K562 (cell line): ENCODE measurements at regions not wholly inside any gene's neighbourhood (a gene's known extent, or its start where the extent isn't known, plus 50 kb on each side); places are given as distances from the start of the nearest gene placed in this dataset.

Experiments
- ATAC-seq: fragments of 200-7000 bp; cut with Tn5 transposase; 3 replicates; pipeline ENCODE4 v1.9.1; 2020; ENCODE audit warnings: moderate library complexity
- BruUV-seq: library from RNA; stranded (reverse); fragments of 400-500 nt; replicated peaks from 2 replicates; lab custom pipeline; 2021; lab: Mats Ljungman, UMichigan
- CTCF ChIA-PET: fragments of 300-600 bp; formaldehyde crosslinking; extraction: SDS; loops from one replicate; lab custom pipeline; 2021; ENCODE audit warnings: low intra/inter-chr PET ratio; lab: Yijun Ruan, JAX
- POLR2A ChIA-PET: fragments of 300-600, 350-650 bp; sonication (Branson Sonifier 250); formaldehyde crosslinking; extraction: SDS; loops from one replicate; lab custom pipeline; 2021; ENCODE audit warnings: antibody characterized with exemption, inconsistent platforms; lab: Yijun Ruan, JAX
- DNase-seq, 4 experiments: peaks; one replicate each; pipeline versions ENCODE4 v3.0.0 to v3.0.0-alpha.2; 2011 to 2018; ENCODE audit warnings: low spot score in 3 of 4, mixed read lengths in 3 of 4; ENCODE audit errors: extremely low read depth in 1 of 4
- FAIRE-seq: peaks from 2 replicates; lab custom pipeline; 2011; peaks lifted over from hg19 to GRCh38; lab: Jason Lieb, UNC
- H2AFZ ChIP-seq: 2 replicates; pipeline ENCODE4 v1.6.0; 2011; ENCODE audit warnings: low read depth, low read length, control low read depth, inconsistent platforms
- H3K27ac ChIP-seq: fragments of 200-600 bp; 3 replicates; pipeline ENCODE4 v1.8.0; 2011; ENCODE audit warnings: low read depth, mild to moderate bottlenecking, control low read depth, inconsistent platforms, low read length, moderate library complexity, mixed read lengths; ENCODE audit errors: extremely low read depth
- H3K27me3 ChIP-seq, 2 experiments: fragments of 300-600 bp in 1 of 2; 2 replicates in 1 of 2; 3 replicates in 1 of 2; pipeline versions ENCODE4 v1.6.0 to v1.8.0; 2011; ENCODE audit warnings: inconsistent platforms in 2 of 2, low read length in 2 of 2, mild to moderate bottlenecking in 1 of 2, mixed read lengths in 1 of 2, moderate library complexity in 1 of 2; ENCODE audit not compliant: control insufficient read depth in 2 of 2, insufficient read depth in 2 of 2
- H3K36me3 ChIP-seq: fragments of 300-600 bp; 3 replicates; pipeline ENCODE4 v1.8.0; 2011; ENCODE audit warnings: mild to moderate bottlenecking, low read length, inconsistent platforms; ENCODE audit not compliant: control insufficient read depth, insufficient read depth
- H3K4me1 ChIP-seq, 2 experiments: fragments of 200-600 bp in 1 of 2; replicated peaks in 1 of 2; 2 replicates in 1 of 2; 3 replicates in 1 of 2; pipeline versions ENCODE4 v1.5.1 to v1.8.0; 2011; ENCODE audit warnings: inconsistent platforms in 2 of 2, low read length in 2 of 2, mild to moderate bottlenecking in 1 of 2, mixed read lengths in 1 of 2, moderate library complexity in 1 of 2; ENCODE audit not compliant: control insufficient read depth in 2 of 2, insufficient read depth in 2 of 2
- H3K4me2 ChIP-seq: 2 replicates; pipeline ENCODE4 v1.6.1; 2011; ENCODE audit warnings: low read length, control low read depth, inconsistent platforms, mixed read lengths; ENCODE audit not compliant: insufficient read depth
- H3K4me3 ChIP-seq: fragments of 200-600 bp; sonication (generic), shearing (Covaris generic); 2 replicates; pipeline ENCODE4 v1.5.1; 2016; ENCODE audit warnings: control low read depth, inconsistent platforms
- H3K79me2 ChIP-seq: fragments of 200-600 bp; 3 replicates; pipeline ENCODE4 v1.8.0; 2011; ENCODE audit warnings: low read length, inconsistent platforms; ENCODE audit not compliant: control insufficient read depth, insufficient read depth
- H3K9ac ChIP-seq, 2 experiments: 2 replicates each; pipeline versions ENCODE4 v1.6.0 to v1.6.1; 2011; ENCODE audit warnings: low read depth in 2 of 2, low read length in 2 of 2, control low read depth in 1 of 2, inconsistent platforms in 1 of 2, mild to moderate bottlenecking in 1 of 2, mixed read lengths in 1 of 2; ENCODE audit not compliant: insufficient read depth in 1 of 2
- H3K9me1 ChIP-seq: one replicate; pipeline ENCODE4 v1.6.0; 2011; ENCODE audit warnings: inconsistent platforms, mild to moderate bottlenecking, low read length, moderate library complexity; ENCODE audit not compliant: control insufficient read depth, insufficient read depth
- H3K9me3 ChIP-seq: replicated peaks from 2 replicates; pipeline ENCODE4 v1.5.1; 2011; ENCODE audit warnings: low read depth, low read length, inconsistent platforms; ENCODE audit not compliant: control insufficient read depth, insufficient read depth
- H4K20me1 ChIP-seq: replicated peaks from 2 replicates; pipeline ENCODE4 v1.6.1; 2011; ENCODE audit warnings: low read length, inconsistent platforms, mixed read lengths; ENCODE audit not compliant: control insufficient read depth, insufficient read depth
- CHD1 ChIP-seq: fragments of 200-600 bp; sonication (generic); IDR thresholded peaks from one replicate; pipeline ENCODE4 v1.6.1; 2012; ENCODE audit warnings: mild to moderate bottlenecking, moderate library complexity, low read length, inconsistent platforms
- CSDE1 ChIP-seq, 2 experiments: fragments of 450-650 bp; IDR thresholded peaks; 2 replicates each; pipeline ENCODE4 v1.6.1; 2016; ENCODE audit warnings: mild to moderate bottlenecking in 1 of 2
- E2F3 ChIP-seq: fragments of 250-450 bp; sonication (Bioruptor Pico); IDR thresholded peaks from 2 replicates; pipeline ENCODE4 v1.4.0; 2020; ENCODE audit warnings: mild to moderate bottlenecking
- EGR1 ChIP-seq: fragments of 450-650 bp; conservative IDR thresholded peaks from 2 replicates; pipeline ENCODE4 v1.6.1; 2017; ENCODE audit warnings: mild to moderate bottlenecking
- HLTF ChIP-seq: fragments of 450-650 bp; IDR thresholded peaks from 2 replicates; pipeline ENCODE4 v1.6.1; 2016
- HNRNPLL ChIP-seq: fragments of 200-400 bp; formaldehyde crosslinking; IDR thresholded peaks from 2 replicates; pipeline ENCODE4 v1.6.1; 2017; ENCODE audit warnings: low read length, low read depth, mild to moderate bottlenecking; ENCODE audit not compliant: poor library complexity, severe bottlenecking
- HOMEZ ChIP-seq: fragments of 250-450 bp; sonication (Bioruptor Pico); IDR thresholded peaks from 2 replicates; pipeline ENCODE4 v1.4.0; 2020; ENCODE audit warnings: mild to moderate bottlenecking, moderate library complexity
- MEF2A ChIP-seq: IDR thresholded peaks from 2 replicates; pipeline ENCODE4 v1.6.1; 2011; ENCODE audit warnings: low read depth, mild to moderate bottlenecking, low read length, moderate library complexity; ENCODE audit not compliant: control insufficient read depth
- MLLT1 ChIP-seq, 2 experiments: fragments of 450-650 bp; IDR thresholded peaks; 2 replicates each; pipeline ENCODE4 v1.6.1; 2016
- NCOA1 ChIP-seq: fragments of 450-650 bp; IDR thresholded peaks from 2 replicates; pipeline ENCODE4 v1.6.1; 2016; ENCODE audit warnings: low read depth
- PURB ChIP-seq: sonication (generic); formaldehyde crosslinking; IDR thresholded peaks from 2 replicates; pipeline ENCODE4 v1.9.0; 2021; ENCODE audit warnings: low read depth, mild to moderate bottlenecking, missing genetic modification reagents
- UBTF ChIP-seq, 2 experiments: IDR thresholded peaks; 2 replicates each; pipeline ENCODE4 v1.6.1; 2012; ENCODE audit warnings: improper control_type of control experiment in 2 of 2, low read depth in 2 of 2, low read length in 2 of 2, borderline replicate concordance in 1 of 2
- ZBTB33 ChIP-seq: sonication (generic); formaldehyde crosslinking; IDR thresholded peaks from 2 replicates; pipeline ENCODE4 v1.8.1; 2023; ENCODE audit warnings: mild to moderate bottlenecking, missing genetic modification reagents
- ZC3H8 ChIP-seq: fragments of 450-650 bp; IDR thresholded peaks from 2 replicates; pipeline ENCODE4 v1.6.1; 2017
- ZNF507 ChIP-seq: conservative IDR thresholded peaks from 2 replicates; pipeline ENCODE4 v1.6.1; 2017; ENCODE audit warnings: missing genetic modification characterization, missing compliant biosample characterization
- ZNF551 ChIP-seq: fragments of 250-450 bp; sonication (Bioruptor Pico); IDR thresholded peaks from 2 replicates; pipeline ENCODE4 v1.5.0; 2021; ENCODE audit warnings: mild to moderate bottlenecking, moderate library complexity
- WGBS: fragments of 100-300 bp; shearing (Covaris generic); methylation state at CpG from one replicate; pipeline ENCODE4 v1.1.6; 2016; ENCODE audit warnings: low coverage, mixed read lengths; ENCODE audit not compliant: insufficient coverage; ENCODE audit errors: missing lambda C conversion rate; 5-methylcytosine and 5-hydroxymethylcytosine counted together
- in situ Hi-C: fragments of 300-500 bp; cut with MboI; formaldehyde crosslinking; loops from 4 replicates; pipeline ENCODE4 v1.15.0; 2018; ENCODE audit warnings: inconsistent platforms, mixed read lengths
- intact Hi-C: fragments of 100-400 bp; cut with micrococcal nuclease; formaldehyde crosslinking; loops from 2 replicates; pipeline ENCODE4 v1.14.2; 2022

- TF ChIP-seq NCOA1 (no peak), CHD1 (no peak)
Measured at GRCh38 chr3:146884721-146885120, 279.6 kb upstream of the PLSCR5 start (continued).

GRCh38 chr3:146884296-146884695 is 279.1 kb upstream of the PLSCR5 start:
- Histone ChIP-seq H2AFZ (no peak overlapping the region), H3K9ac (no peak overlapping the region)
- 5% methylated on average over 2 of the region's 2 CpGs for WGBS
- no TSS peak for BruUV-seq
- no peak for TF ChIP-seq EGR1
- no peak for TF ChIP-seq MLLT1 (IDR thresholded peaks at IDR 0.05)
- no peak for TF ChIP-seq CSDE1 (IDR thresholded peaks at IDR 0.05)
- TF ChIP-seq UBTF (IDR thresholded peaks at IDR 0.05; ENCODE audit: borderline replicate concordance in 1 of 2, low read depth in 2 of 2, low read length in 2 of 2) = no peak
- no peak for TF ChIP-seq ZNF507 (tag)
- TF ChIP-seq PURB = no peak
- no peak for TF ChIP-seq ZC3H8
- no peak for TF ChIP-seq ZBTB33 (CRISPR knock-in tag)
- TF ChIP-seq E2F3 (CRISPR knock-in tag) = no peak
- no peak for TF ChIP-seq HOMEZ (CRISPR knock-in tag)
- no peak for TF ChIP-seq ZNF551 (CRISPR knock-in tag)
- TF ChIP-seq MEF2A = no peak
- no peak for TF ChIP-seq HNRNPLL
- no peak for TF ChIP-seq HLTF
- TF ChIP-seq, all 486 proteins: peak for 0
- H3K4me3 ChIP-seq = no peak overlapping the region
- intact Hi-C loops = no loop called here
- H3K9me3 ChIP-seq = no peaks in the 10 kb centered on the region
- no peaks in the 10 kb centered on the region for H4K20me1 ChIP-seq
- FAIRE-seq = no peak
- in situ Hi-C loops = no loop called here
- H3K27me3 ChIP-seq = no peaks in the 10 kb centered on the region
- no peaks in the 10 kb centered on the region for H3K79me2 ChIP-seq
- DNase-seq = no peak
- no peaks in the 10 kb centered on the region for H3K9me1 ChIP-seq
- no peak for ATAC-seq
- no peaks in the 10 kb centered on the region for H3K4me1 ChIP-seq
- no peak overlapping the region for H3K4me2 ChIP-seq
- CTCF ChIA-PET = no interaction called here
- POLR2A ChIA-PET = no interaction called here
- no peak overlapping the region for H3K27ac ChIP-seq
- H3K36me3 ChIP-seq = no peaks in the 10 kb centered on the region
